Heart right ventricle (tissue), 16 donors: ENCODE measurements at regions not wholly inside any gene's neighbourhood (a gene's known extent, or its start where the extent isn't known, plus 50 kb on each side); places are given as distances from the start of the nearest gene placed in this dataset.
"Not testable (repeated sequence)": the region's sequence is repeated elsewhere in the genome, so short reads cannot be mapped to it uniquely, and the experiment has no call there.

Experiments
- ATAC-seq, 8 donors: fragments of 200-7000 bp; cut with Tn5 transposase; one replicate each; pipeline ENCODE4 v1.9.1; 2020; ENCODE audit warnings: mild to moderate bottlenecking in 8 of 8, moderate library complexity in 8 of 8, moderate number of reproducible peaks in 1 of 8
- DNase-seq, 2 donors: peaks; one replicate each; pipeline ENCODE4 v3.0.0-alpha.2; 2020
- H3K27ac ChIP-seq, 10 donors: fragments of 200-600 bp; sonication (generic) in 2 of 10; one replicate each; pipeline versions ENCODE4 v1.5.0 to v1.8.0; 2020 to 2022; ENCODE audit warnings: mild to moderate bottlenecking in 3 of 10
- H3K27me3 ChIP-seq, 7 donors: fragments of 200-600 bp; one replicate each; pipeline ENCODE4 v1.8.0; 2021 to 2022; ENCODE audit warnings: mild to moderate bottlenecking in 2 of 7
- H3K36me3 ChIP-seq, 9 donors: fragments of 200-600 bp; sonication (generic) in 1 of 9; one replicate each; pipeline versions ENCODE4 v1.5.0 to v1.8.0; 2020 to 2022; ENCODE audit warnings: mild to moderate bottlenecking in 2 of 9
- H3K4me1 ChIP-seq, 9 donors: fragments of 200-600 bp; sonication (generic) in 1 of 9; one replicate each; pipeline versions ENCODE4 v1.5.0 to v1.8.0; 2020 to 2022; ENCODE audit warnings: mild to moderate bottlenecking in 4 of 9
- H3K4me3 ChIP-seq, 10 donors: fragments of 200-600 bp; sonication (generic) in 2 of 10; one replicate each; pipeline versions ENCODE4 v1.5.0 to v1.8.0; 2020 to 2022; ENCODE audit warnings: mild to moderate bottlenecking in 7 of 10, moderate library complexity in 2 of 10
- H3K9me3 ChIP-seq, 11 donors: fragments of 200-600 bp in 10 of 11; sonication (generic) in 2 of 11; one replicate each; pipeline versions ENCODE4 v1.5.0 to v1.8.0; 2013 to 2022; ENCODE audit warnings: mild to moderate bottlenecking in 2 of 11, control low read depth in 1 of 11, moderate library complexity in 1 of 11
- WGBS, 2 donors: extraction: QIAGEN DNeasy Blood & Tissue Kit; methylation state at CpG; one replicate each; pipeline ENCODE4 v1.1.7; 2013; ENCODE audit warnings: inconsistent platforms in 1 of 2; 5-methylcytosine and 5-hydroxymethylcytosine counted together
- intact Hi-C, 10 donors: fragments of 100-400 bp; cut with DNase I; formaldehyde crosslinking; loops; one replicate each; pipeline versions ENCODE4 v1.11.1 to v1.14.2; 2022
- TF ChIP-seq, protein P1 (sequence below), 9 donors: fragments of 200-600 bp; sonication (generic) in 2 of 9; IDR thresholded peaks; one replicate each; pipeline versions ENCODE4 v1.5.0 to v1.8.0; 2021 to 2022; ENCODE audit warnings: antibody characterized with exemption in 9 of 9, mild to moderate bottlenecking in 5 of 9, moderate library complexity in 1 of 9
- donor health status: Arrhythmogenic right ventricular cardiomyopathy.
- donor health status: ischemic (EF 13 %, LVEDD 7.1; RV severe dilation, severe dysfunction).
- donor health status: healthy with polysubstance abuse.
- donor health status: DM: no; HTN: yes; CAD: no.
- donor health status: DM: no; HTN: no; CAD: no.
- donor health status: ischemic (EF 25% LVEDD 6.9; RV normal size, moderate dysfunction).
- donor health status: ischemic (EF 25% LVEDD 5.7; RV mildly dilated, moderate dysfunction).
- donor health status: healthy.
- donor health status: DM: yes; HTN: yes; CAD: no.
- donor health status: Ischemic cardiomyopathy.
- donor health status: ischemic (EF 35%, LVEDD 5.7; RV mildly dilated, moderate dysfunction).
- donor health status: nonischemic (EF 11% LVEDD 7.7; RV severe dilation, severe dysfunction).
- donor health status: DM: yes; HTN: yes; CAD: no.
- donor health status: PGD.
- donor health status: ischemic (EF 29% LVEDD 5.4; RV normal size, mild dysfunction).
- donor health status: nonischemic (EF 23%, LVEDD 6.1; RV moderate dilation, normal function).

GRCh38 chr10:63836666-63837442, 315.7 kb downstream of the REEP3 start:
- peaks cover 0 to 8% (median 0%) of the 10 kb centered on the region in 7 donors for H3K27me3 ChIP-seq
- no peak overlapping the region for H3K4me3 ChIP-seq
- TF ChIP-seq, protein P1, sequence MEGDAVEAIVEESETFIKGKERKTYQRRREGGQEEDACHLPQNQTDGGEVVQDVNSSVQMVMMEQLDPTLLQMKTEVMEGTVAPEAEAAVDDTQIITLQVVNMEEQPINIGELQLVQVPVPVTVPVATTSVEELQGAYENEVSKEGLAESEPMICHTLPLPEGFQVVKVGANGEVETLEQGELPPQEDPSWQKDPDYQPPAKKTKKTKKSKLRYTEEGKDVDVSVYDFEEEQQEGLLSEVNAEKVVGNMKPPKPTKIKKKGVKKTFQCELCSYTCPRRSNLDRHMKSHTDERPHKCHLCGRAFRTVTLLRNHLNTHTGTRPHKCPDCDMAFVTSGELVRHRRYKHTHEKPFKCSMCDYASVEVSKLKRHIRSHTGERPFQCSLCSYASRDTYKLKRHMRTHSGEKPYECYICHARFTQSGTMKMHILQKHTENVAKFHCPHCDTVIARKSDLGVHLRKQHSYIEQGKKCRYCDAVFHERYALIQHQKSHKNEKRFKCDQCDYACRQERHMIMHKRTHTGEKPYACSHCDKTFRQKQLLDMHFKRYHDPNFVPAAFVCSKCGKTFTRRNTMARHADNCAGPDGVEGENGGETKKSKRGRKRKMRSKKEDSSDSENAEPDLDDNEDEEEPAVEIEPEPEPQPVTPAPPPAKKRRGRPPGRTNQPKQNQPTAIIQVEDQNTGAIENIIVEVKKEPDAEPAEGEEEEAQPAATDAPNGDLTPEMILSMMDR (IDR thresholded peaks at IDR 0.05), result no peak
- WGBS, 2 donors, result 73 to 82% methylated on average over 4 of the region's 4 CpGs
- no peaks in the 10 kb centered on the region for H3K9me3 ChIP-seq
- no peak for ATAC-seq
- no peaks in the 10 kb centered on the region for H3K36me3 ChIP-seq
- intact Hi-C loops, result no loop called here
- no peaks in the 10 kb centered on the region for H3K4me1 ChIP-seq
- H3K27ac ChIP-seq, result no peak overlapping the region
- DNase-seq, result no peak

- 84 to 90% methylated on average over 5 of the region's 5 CpGs for WGBS, 2 donors
- intact Hi-C loops, result no loop called here
- Histone ChIP-seq H3K27me3 (peaks cover 0 to 8% (median 0%) of the 10 kb centered on the region in 7 donors), H3K4me1 (no peaks in the 10 kb centered on the region), H3K9me3 (no peaks in the 10 kb centered on the region), H3K27ac (no peak overlapping the region), H3K36me3 (no peaks in the 10 kb centered on the region), H3K4me3 (no peak overlapping the region)
- TF ChIP-seq, protein P1 (IDR thresholded peaks at IDR 0.05), result no peak
- ATAC-seq (no peak), DNase-seq (no peak)
Observed at GRCh38 chr10:63841761-63842160, 320.6 kb downstream of the REEP3 start.

GRCh38 chr10:63843107-63843506, 321.9 kb downstream of the REEP3 start:
- TF ChIP-seq, protein P1 (IDR thresholded peaks at IDR 0.05), result no peak
- Histone ChIP-seq H3K4me1 (no peaks in the 10 kb centered on the region), H3K36me3 (no peaks in the 10 kb centered on the region), H3K27ac (no peak overlapping the region), H3K4me3 (no peak overlapping the region), H3K27me3 (peaks cover 0 to 8% (median 0%) of the 10 kb centered on the region in 7 donors), H3K9me3 (no peaks in the 10 kb centered on the region)
- intact Hi-C loops, result no loop called here
- 90 to 91% methylated on average over 2 of the region's 2 CpGs for WGBS, 2 donors
- no peak for DNase-seq
- no peak for ATAC-seq

- ATAC-seq, H3K4me3 ChIP-seq, H3K27ac ChIP-seq, H3K4me1 ChIP-seq, H3K36me3 ChIP-seq, DNase-seq, H3K27me3 ChIP-seq, H3K9me3 ChIP-seq, intact Hi-C loops: not testable (repeated sequence)
- WGBS, 2 donors, result 37 to 39% methylated on average over 3 of the region's 3 CpGs
Observed at GRCh38 chr10:63848871-63849270, 327.7 kb downstream of the REEP3 start.

DNA sequence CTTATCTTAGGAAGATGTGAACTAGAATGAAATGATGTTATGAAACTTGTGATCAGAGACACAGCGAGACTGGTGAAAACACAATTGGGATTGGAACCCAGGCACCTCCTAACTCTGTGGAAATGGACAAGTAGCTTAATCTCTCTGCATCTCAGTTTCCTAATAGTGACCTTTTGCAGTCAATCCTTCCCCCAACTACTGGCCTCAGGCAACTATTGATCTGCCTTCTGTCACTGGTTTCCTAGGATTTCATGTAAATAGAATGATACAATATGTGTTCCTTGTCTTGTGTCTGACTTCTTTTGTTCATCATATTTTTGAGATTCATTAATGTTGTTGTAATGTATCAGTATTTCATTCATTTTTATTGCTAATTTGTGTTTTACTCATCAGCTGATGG, 341.7 kb downstream of the REEP3 start:
- Histone ChIP-seq H3K9me3 (peaks cover 0 to 13% (median 2%) of the 10 kb centered on the region in 11 donors), H3K4me1 (peaks cover 0 to 13% (median 9%) of the 10 kb centered on the region in 9 donors), H3K36me3 (no peaks in the 10 kb centered on the region), H3K4me3 (no peak overlapping the region), H3K27ac (no peak overlapping the region), H3K27me3 (peaks cover 0 to 35% (median 14%) of the 10 kb centered on the region in 7 donors)
- intact Hi-C loops, result no loop called here
- 94 to 98% methylated on average over 1 of the region's 1 CpG for WGBS, 2 donors
- DNase-seq (no peak), ATAC-seq (no peak)
- TF ChIP-seq, protein P1 (IDR thresholded peaks at IDR 0.05), result no peak
